Smooth muscle cell of the brain vasculature (primary cell): ENCODE measurements at regions not wholly inside any gene's neighbourhood (a gene's known extent, or its start where the extent isn't known, plus 50 kb on each side); places are given as distances from the start of the nearest gene placed in this dataset.
"Not testable (repeated sequence)": the region's sequence is repeated elsewhere in the genome, so short reads cannot be mapped to it uniquely, and the experiment has no call there.

ENCODE experiments used
- DNase-seq: peaks from one replicate; pipeline ENCODE4 v3.0.0-alpha.2; 2012; ENCODE audit warnings: low read depth, low spot score

DNA sequence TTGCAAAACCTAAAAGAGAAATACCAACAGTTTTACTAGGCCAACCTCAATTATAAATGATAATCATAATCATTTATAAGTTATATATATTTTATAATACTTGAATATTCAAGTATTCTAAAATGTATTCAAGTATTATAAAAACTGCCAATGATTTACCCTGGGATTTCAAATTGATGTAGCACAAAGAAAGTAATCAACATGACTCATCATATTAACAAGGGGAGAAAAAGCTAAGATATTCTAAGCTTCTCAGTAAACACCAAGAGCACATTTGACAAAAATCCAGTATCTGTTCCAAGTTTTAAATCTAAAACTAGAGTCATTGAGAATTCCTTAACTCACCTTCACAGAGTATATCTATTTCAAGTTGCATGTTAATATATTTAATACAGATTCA lies 56.1 kb downstream of the CAPZA3 start:
- no peak for DNase-seq

DNA sequence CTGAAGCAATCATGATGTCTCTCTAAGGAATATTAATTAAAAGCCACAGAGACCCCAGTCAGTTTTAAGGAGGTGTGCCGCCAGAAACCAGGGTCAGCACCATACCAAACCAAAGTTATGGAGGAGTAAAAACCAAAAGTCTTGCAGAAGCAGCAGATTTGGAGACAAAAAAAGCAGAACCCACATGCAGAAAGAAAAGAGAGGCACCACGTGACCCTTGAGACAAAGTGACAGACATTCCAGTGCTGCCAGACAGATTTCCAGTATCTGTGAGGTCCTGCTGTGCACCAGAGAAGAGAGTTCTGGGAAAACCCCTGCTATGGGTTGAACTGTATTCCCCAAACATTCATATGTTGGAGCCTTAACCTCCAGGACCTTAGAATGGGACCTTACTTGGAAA lies 59.7 kb downstream of the CAPZA3 start:
- no peak for DNase-seq

DNA sequence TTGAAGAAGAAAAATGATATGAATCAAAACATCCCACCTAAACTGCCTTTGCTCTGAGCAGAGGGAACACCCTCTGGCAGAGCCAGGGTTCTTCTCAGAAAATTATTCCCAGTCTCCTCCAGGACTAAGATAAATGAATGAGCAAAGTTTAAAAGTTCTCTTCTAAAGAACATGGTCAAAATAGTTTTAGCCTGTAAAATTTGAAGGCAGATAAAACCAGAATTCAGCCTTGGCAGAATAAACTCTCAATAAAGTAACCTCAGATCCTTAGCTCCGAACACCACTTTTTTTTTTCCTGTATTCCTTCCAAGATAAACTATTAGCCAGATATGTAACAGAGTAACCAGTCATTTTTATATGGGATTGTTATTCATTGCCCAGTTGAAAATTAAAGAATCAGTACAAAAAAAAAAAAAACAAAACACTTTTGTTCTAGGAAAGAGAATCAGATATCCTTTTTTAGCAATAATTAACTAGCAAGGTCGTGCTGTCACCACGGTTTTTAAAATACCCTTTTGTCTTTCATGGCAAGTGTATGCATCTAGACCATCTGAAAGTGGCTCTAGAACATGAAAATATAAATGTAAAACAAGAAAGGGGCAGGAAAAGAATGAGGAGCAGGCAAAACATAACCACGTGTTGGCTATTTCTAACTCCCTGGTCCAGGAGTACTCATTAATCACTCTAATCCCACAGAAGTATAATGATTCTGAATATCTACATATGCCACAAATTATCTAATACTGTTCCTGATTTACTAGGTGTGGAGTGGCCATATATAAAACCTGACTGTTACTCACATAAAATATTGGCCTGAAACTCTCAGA lies 60.8 kb downstream of the CAPZA3 start:
- no peak for DNase-seq

DNA sequence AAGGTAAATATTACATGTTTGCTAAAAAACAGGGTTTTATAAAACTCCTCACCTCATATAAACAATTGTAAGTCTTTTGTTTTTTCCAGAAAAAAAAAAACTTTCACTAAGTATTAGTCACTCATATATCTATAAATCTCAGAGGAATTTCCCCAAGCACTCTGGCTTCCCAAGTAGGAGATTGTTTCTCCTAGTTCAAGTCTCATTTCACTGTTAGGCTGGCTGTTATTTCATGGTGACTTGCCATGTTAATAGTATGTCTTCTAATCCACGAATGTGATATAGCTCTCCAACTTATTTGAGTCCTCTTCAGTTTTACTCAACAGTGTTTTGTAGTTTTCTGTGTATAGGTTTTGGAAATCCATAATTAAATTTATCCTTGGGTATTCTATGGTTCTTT lies 61.6 kb downstream of the CAPZA3 start:
- no peak for DNase-seq

DNA sequence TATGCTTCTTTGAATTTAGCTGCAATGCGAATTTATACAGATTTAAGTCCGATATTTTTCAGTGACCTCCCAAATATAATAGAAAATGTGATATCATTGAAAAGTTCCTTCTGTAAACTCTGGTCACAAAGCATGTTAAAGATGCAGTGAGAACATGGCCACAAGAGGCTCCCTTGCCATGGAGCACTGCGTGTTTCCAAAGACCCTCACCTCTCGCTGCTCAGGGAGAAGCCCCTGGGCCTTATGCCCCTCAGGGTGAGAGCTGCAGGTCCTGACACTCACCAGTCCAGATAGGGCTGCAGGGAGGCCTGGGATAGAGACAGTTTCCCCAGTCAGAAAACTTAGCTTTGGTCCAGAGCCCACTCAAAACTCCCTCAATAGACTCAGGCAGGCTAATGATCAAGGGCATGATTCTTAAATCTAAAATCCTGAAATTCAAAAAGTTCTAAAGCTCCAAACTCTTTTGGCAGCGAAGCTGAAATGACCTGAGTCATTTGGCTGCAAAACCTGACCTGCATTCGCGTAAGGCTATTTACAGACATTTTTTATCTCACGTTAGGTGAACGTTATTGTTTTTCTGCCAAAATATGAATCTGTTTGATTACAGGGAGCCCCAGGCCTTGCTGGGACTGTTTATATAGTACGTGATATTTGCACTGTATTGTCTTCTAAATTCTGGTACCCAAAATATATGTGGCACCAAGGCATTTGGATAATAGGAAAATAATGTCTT lies 67.8 kb downstream of the CAPZA3 start:
- DNase-seq = no peak

DNA sequence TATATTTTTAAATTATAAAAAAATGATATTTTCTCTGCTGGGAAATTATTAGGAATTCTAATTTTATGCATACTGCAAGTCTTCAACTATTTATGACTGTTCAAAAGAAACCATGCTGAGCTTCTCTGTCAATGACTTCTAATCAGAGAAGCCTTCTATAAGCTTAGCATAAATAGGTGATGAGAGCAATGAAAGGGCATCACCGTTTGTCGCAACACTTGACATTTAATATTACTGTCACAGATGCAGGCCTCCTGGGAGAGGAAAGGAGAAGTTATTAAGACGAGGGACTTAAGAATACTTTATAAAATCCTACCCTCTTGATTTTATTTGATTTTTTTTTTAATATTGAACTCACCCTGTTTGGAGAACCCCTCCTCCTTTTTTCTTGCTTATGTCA lies 69.8 kb downstream of the CAPZA3 start:
- no peak for DNase-seq

DNA sequence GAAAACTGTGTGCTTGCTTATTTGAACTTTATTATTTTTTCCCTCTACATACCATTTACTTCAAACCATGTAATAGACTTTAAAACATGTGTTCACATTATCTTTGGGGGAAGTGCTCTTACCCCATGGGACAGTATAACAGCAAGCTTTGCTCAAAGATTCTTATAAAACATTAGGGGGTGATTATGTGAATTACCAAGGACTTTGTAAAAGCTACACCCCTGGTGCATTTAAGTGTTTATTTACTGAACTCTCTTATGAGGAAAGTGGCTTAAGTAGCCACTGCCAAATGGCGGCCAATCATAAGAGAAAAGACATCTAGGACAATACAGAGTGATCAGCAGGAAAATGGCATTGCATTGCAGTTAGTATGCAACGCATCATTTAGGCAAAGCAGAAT lies 70.3 kb downstream of the CAPZA3 start:
- DNase-seq = no peak

DNA sequence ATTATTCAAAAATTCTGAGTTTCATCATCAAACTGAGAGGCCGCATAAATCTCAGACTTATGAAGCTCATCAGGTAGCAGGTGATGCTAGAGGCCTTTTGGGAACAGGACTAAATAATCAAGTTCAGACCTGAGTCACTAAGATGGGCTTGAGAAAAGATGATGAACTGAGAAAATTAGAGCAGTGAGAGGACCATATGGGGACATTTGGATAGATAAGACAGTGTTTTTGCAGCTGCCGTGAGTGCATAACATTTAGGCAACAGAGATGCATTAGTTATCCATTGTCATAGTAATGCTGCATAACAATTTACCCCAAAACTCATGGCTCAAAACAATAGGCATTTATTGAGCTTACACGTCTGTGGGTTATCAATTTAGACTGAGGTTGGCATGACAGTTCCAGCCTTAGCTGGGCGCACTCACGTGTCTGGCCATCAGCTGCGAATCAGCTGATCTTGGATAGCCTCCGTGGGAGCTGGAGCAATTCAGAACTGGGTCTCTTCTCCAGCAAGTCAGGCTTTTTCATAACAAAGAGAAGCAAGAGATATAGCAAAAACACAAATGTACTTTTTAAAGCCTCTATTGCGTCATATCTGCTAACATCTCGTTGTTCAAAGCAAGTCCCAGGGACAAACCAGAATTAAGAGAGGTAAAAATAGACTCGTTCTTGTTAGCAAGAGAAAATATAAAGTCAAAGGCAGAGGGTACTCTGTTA lies 72.8 kb downstream of the CAPZA3 start:
- DNase-seq = no peak

DNA sequence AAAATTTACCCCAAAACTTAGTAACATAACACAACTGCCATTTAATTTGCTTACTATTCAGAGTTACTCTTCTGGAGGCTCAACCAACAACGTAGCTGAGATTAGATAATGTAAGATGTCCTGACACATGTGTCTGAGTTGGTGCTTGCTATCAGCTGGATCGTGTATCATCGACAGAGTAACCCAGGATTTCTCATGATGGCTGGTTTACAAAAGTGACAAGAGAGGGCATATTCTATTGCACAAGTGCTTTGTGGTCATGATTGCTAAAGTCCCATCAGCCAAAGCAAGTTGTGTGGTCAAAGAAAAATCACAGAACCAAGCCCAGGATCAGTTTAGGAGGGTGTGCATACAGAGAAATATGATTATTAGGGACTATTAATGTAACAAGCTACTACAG lies 73.4 kb downstream of the CAPZA3 start:
- DNase-seq = no peak

DNA sequence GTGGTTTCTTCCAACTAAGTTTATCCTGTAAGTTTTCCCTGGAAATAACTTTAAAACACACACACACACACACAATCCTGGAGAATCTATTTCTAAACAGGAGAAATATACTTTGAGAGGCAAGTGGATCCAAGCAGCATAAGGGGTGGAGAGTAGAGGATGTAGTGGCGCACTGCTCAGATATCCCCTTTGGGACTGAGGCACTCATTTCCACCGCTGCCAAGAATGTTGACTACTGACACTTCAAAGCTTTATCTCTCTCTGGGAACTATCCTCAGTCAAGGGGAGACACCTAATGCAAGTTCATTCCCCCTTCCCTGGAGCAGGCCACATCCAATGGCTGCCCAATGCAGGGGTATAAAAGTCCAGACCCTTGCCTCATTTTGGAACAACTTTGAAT lies 75.8 kb downstream of the CAPZA3 start:
- DNase-seq = no peak

DNA sequence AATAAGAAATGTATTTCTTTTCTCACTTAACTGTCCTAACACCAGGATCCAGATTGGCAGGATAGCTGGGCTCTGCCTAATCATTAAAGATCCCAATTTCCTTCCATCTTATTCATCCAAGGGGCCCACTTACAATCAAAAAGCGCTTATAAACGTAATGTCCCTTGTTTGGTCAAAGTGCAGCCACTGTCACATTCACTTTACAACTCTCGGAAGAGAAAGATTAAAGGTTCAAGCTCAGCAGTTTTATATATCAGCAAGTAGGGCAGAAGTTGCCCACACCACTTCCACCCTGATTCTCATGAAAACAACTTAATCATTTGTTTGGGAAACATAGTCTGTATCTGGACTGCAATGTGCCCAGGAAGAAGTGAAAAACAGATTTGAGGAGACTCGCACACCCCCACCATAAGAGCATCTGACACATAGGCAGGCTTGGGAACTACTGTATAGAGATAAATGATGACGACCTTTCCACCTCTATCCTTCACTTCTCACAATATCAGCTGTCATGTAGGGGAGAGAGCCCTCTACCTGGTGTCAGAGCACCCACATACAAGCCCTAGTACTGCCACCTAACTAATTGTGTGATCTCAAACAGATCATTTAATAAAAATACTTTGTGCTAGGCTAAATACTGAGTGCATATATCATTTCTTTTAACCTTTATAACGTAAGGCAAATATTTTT lies 80.8 kb downstream of the CAPZA3 start:
- no peak for DNase-seq

DNA sequence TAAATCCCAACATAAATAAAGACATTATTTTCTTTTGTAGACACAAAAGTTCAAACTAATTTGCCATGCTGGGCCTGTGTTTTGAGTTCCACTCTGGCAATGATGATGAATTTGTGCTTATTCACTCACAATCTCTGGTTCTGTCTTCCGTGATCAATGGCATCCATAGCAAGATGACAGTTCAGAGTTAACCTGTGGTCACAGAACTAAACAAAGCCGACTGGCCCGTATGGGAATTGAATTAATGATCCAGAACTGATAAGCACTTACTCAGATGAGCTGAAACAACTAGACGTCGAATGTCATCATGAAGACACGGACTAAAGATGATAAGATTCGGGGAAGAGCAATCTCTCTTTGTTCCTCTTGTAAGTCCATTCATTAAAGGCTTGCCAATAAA lies 81.6 kb downstream of the CAPZA3 start:
- no peak for DNase-seq

DNA sequence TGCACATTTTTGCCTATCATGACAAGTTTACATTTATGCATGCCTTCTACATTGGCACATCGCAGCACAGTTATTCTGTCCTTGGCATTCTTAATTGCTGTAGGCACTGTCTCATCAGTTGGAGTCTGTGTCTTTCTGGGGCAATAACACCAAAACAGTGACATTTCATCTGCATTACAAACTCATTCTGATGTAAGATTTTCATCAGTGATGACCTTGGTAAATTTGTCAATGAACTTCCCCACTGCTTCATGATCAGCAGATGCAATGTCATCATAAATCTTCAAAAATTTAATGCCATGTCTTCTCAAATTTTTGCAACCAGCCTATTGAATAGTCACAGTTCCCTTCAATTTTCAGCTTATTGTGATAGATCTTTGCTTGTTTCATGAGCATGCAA lies 85.5 kb downstream of the CAPZA3 start:
- no peak for DNase-seq

DNA sequence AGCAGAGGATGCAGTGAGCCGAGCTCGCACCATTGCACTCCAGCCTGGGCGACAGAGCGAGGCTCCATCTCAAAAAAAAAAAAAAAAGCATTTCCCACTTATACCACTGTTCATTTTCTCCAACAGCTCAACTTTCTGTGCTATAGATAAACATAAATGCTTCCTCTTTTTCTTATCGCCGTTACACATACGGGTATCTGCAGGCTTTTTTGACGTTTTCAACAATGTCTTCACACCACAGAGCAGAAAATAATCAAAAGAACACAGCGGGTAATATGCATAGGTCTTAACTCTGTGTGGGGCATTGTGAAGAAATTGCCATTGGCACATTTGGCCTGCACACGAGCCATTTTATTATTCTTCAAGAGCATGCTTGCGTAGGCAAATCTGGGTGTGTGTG lies 86.4 kb downstream of the CAPZA3 start:
- no peak for DNase-seq

DNA sequence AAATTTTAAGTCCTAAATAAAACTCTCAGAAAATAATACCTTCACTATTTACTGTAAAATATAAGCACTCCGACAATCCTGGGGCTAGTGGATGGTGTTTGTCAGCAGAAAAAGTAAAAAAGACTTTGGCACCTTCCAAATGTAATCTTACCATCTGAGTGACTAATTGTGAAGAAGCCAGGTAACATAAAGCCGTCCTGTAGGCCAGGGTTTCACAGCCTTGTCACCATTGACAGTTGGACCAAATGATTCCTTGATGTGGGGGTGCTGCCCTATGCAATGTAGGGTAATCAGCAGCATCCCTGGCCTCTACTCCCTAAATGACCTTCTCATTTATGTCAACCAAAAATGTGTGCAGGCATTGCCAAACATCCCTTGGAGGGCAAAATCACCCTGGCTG lies 87.2 kb downstream of the CAPZA3 start:
- DNase-seq = no peak

DNA sequence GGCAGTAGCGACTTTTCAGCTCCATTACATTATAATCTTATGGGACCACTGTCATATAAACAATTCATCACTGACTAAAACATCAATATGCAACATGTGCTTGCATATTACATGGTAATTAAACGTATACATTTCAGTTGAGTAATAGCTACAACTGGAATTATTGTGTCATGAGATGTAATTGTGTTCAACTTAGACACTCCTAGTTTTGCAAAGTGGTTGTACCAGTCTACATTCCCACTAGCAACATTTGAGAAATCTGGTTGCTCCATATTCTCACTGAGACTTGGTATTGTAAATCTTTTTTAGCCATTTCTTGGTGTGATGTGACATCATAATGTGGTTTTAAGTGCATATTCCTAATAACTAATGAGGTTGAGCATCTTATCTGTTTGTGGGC lies 90.0 kb downstream of the CAPZA3 start:
- DNase-seq = no peak

DNA sequence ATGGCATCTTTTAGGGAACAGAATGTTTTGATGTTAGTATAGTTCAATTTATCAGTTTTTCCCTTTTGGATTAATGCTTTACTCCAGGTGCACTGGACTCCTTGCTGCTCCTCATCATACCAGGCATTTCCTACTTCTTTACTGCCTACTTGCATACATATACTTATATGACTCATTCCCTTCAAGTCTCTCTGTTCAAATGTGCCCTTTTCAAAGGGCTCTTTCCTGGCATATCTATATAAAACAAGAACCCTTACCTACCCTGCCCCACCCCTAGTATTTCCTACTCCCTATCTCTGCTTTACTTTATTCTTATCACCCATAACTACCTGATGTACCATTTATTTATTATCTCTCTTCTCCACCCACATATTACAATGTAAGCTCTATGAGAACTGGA lies 90.6 kb downstream of the CAPZA3 start:
- no peak for DNase-seq

DNA sequence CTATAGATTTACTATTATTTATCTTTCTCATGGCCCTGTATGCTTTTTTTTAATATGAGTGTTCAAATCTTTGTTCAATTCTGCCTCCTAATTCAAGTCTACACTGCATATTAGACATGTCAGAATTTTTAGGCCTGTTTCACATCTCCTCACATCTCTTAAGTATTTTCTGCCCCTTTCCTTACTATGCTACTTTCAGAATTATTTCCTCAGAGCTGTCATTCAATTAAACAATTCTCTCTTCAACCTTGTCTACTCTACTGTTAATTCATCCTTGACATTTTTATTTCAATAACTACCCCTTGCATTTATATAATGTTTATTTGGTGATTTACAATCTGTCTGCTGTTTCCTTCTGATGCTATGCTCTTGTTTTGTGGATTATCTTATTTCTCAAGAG lies 91.1 kb downstream of the CAPZA3 start:
- DNase-seq = no peak

DNA sequence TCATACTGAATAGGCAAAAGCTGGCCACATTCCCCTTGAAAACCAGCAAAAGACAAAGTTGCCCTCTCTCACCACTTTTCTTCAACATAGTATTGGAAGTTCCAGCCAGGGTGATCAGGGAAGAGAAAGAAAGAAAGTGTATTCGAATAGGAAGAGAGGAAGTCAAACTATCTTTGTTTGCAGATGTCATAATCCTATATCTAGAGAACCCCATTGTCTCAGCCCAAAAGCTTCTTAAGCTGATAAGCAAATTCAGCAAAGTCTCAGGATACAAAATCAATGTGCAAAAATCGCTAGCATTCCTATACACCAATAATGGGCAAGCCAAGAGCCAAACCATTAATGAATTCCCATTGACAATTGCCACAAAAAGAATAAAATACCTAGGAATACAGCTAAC lies 95.0 kb downstream of the CAPZA3 start:
- not testable (repeated sequence) for DNase-seq

DNA sequence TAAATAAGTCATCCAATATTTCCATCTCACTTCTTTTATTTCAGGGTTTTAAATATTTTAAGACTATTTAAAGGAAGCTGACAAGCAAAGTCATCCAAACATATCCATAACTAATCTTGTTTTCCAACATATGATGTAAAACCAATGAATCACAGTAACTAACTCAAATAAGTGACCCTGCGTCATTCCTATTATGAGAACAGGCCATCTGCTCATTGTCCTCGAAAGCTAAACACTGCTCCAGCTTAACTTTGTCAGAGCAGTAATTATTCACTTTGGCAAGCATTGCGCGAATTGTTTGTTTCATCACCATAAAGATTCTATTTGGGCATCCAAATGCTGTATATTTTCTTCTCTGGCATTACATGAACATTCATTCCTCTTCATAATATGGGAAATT lies 99.1 kb downstream of the CAPZA3 start:
- no peak for DNase-seq

DNA sequence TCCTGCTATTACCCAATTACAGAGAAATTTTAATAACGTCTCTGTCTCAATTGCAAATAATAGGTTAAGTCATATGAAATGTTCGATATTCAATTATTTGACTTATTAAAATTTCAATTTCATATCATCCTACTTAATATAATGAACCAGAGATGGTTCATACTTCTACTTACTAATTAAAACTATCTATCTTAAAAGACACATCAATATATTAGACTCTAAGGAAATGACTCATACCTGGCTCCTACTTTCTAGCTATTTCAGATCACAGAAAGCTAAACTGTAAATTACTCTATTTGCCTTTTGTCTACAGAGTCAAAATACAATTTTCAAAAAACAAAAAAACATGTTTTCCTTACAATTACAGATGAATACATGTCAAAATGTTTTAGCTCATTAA lies 99.6 kb downstream of the CAPZA3 start:
- no peak for DNase-seq

DNA sequence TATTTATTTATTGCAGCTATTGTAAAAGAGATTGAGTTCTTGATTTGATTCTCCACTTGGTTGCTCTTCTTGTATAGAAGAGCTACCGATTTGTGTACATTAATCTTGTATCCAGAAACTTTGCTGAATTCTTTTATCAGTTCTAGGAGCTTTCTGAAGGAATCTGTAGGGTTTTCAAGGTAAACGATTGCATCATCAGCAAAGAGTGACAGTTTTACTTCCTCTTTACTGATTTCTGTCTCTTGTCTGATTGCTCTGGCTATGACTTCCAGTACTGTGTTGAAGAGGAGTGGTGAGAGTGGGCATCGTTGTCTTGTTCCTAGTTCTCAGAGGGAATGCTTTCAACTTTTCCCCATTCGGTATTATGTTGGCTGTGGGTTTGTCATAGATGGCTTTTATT lies 103.1 kb downstream of the CAPZA3 start:
- not testable (repeated sequence) for DNase-seq
